Bronchial epithelial cell (primary cell): ENCODE measurements at regions not wholly inside any gene's neighbourhood (a gene's known extent, or its start where the extent isn't known, plus 50 kb on each side); places are given as distances from the start of the nearest gene placed in this dataset.

Source experiments
- DNase-seq: peaks from one replicate; pipeline ENCODE4 v3.0.0-alpha.2; 2010; ENCODE audit warnings: low read depth
- FAIRE-seq: peaks from 2 replicates; lab custom pipeline; 2011; peaks lifted over from hg19 to GRCh38; lab: Jason Lieb, UNC
- H3K27me3 ChIP-seq: 2 replicates; pipeline ENCODE4 v1.5.1; 2011; ENCODE audit warnings: low read length; ENCODE audit not compliant: control insufficient read depth, insufficient read depth
- H3K36me3 ChIP-seq: 2 replicates; pipeline ENCODE4 v1.5.1; 2011; ENCODE audit warnings: low read length; ENCODE audit not compliant: control insufficient read depth, insufficient read depth
- H3K4me3 ChIP-seq: 2 replicates; pipeline ENCODE4 v1.5.1; 2011; ENCODE audit warnings: mild to moderate bottlenecking, low read depth, low read length, control low read depth
- CTCF ChIP-seq: IDR thresholded peaks from 2 replicates; pipeline ENCODE4 v1.5.1; 2011; ENCODE audit warnings: mild to moderate bottlenecking, moderate library complexity, low read length, control low read depth, inconsistent platforms; ENCODE audit not compliant: insufficient read depth, severe bottlenecking

- Histone ChIP-seq H3K4me3 (no peak overlapping the region), H3K27me3 (no peaks in the 10 kb centered on the region), H3K36me3 (no peaks in the 10 kb centered on the region)
- TF ChIP-seq CTCF = peak; percentile 69
- DNase-seq (no peak), FAIRE-seq (no peak)
These were observed 223.2 kb downstream of the TLR4 start for GRCh38 chr9:117927354-117927753.

GRCh38 chr9:117929868-117930267, 225.7 kb downstream of the TLR4 start:
- FAIRE-seq = no peak
- H3K4me3 ChIP-seq = no peak overlapping the region
- no peaks in the 10 kb centered on the region for H3K36me3 ChIP-seq
- TF ChIP-seq CTCF = no peak
- no peaks in the 10 kb centered on the region for H3K27me3 ChIP-seq
- DNase-seq = no peak

GRCh38 chr9:117932585-117932984, 228.4 kb downstream of the TLR4 start:
- TF ChIP-seq CTCF = no peak
- no peak for FAIRE-seq
- no peaks in the 10 kb centered on the region for H3K27me3 ChIP-seq
- H3K36me3 ChIP-seq = no peaks in the 10 kb centered on the region
- H3K4me3 ChIP-seq = no peak overlapping the region
- no peak for DNase-seq

GRCh38 chr9:117936185-117937130, 232.3 kb downstream of the TLR4 start:
- no peak overlapping the region for H3K4me3 ChIP-seq
- no peaks in the 10 kb centered on the region for H3K36me3 ChIP-seq
- FAIRE-seq (no peak), DNase-seq (no peak)
- no peak for TF ChIP-seq CTCF
- no peaks in the 10 kb centered on the region for H3K27me3 ChIP-seq

- no peaks in the 10 kb centered on the region for H3K36me3 ChIP-seq
- H3K4me3 ChIP-seq = no peak overlapping the region
- TF ChIP-seq CTCF = no peak
- FAIRE-seq (no peak), DNase-seq (no peak)
- no peaks in the 10 kb centered on the region for H3K27me3 ChIP-seq
These were observed 233.9 kb downstream of the TLR4 start for GRCh38 chr9:117938086-117938485.
